GM12878 (cell line): ENCODE measurements at regions not wholly inside any gene's neighbourhood (a gene's known extent, or its start where the extent isn't known, plus 50 kb on each side); places are given as distances from the start of the nearest gene placed in this dataset.

ENCODE experiments used
- ATAC-seq: fragments of 200-7000 bp; cut with Tn5 transposase; 3 replicates; pipeline ENCODE4 v1.9.1; 2020; ENCODE audit warnings: mild to moderate bottlenecking, moderate library complexity
- BruUV-seq: library from RNA; stranded (reverse); fragments of 400-500 nt; replicated peaks from 2 replicates; lab custom pipeline; 2021; lab: Mats Ljungman, UMichigan
- CTCF ChIA-PET: fragments of 300-600 bp; sonication (Branson Sonifier 250); formaldehyde crosslinking; extraction: SDS; loops from one replicate; lab custom pipeline; 2021; ENCODE audit warnings: inconsistent platforms; lab: Yijun Ruan, JAX
- POLR2A ChIA-PET: fragments of 350-600 bp; formaldehyde crosslinking; extraction: SDS; loops from one replicate; lab custom pipeline; 2021; ENCODE audit warnings: inconsistent platforms; lab: Charles Lee
- RAD21 ChIA-PET: fragments of 300-600 bp; sonication (Branson Sonifier 250); formaldehyde crosslinking; loops from one replicate; lab custom pipeline; 2023; ENCODE audit warnings: antibody characterized with exemption; ENCODE audit not compliant: unreplicated experiment; lab: Charles Lee
- SMC1A ChIA-PET: fragments of 300-600 bp; sonication (Branson Sonifier 250); formaldehyde crosslinking; loops from one replicate; lab custom pipeline; 2023; ENCODE audit not compliant: unreplicated experiment, uncharacterized antibody; lab: Charles Lee
- DNase-seq: peaks from one replicate; pipeline ENCODE4 v3.0.0-alpha.2; 2011; ENCODE audit warnings: low read depth, low spot score
- FAIRE-seq: peaks from 3 replicates; lab custom pipeline; 2011; peaks lifted over from hg19 to GRCh38; lab: Jason Lieb, UNC
- H2AFZ ChIP-seq: 2 replicates; pipeline ENCODE4 v1.6.0; 2011; ENCODE audit warnings: low read depth, low read length, control low read depth; ENCODE audit not compliant: control insufficient read depth
- H3K27ac ChIP-seq: 2 replicates; pipeline ENCODE4 v1.5.1; 2011; ENCODE audit warnings: control low read depth; ENCODE audit not compliant: control insufficient read depth, insufficient read depth
- H3K27me3 ChIP-seq, 2 experiments: replicated peaks in 1 of 2; 2 replicates each; pipeline versions ENCODE4 v1.6.0 to v1.6.1; 2011; ENCODE audit warnings: low read length in 1 of 2; ENCODE audit not compliant: control insufficient read depth in 2 of 2, insufficient read depth in 2 of 2
- H3K36me3 ChIP-seq, 2 experiments: 2 replicates each; pipeline ENCODE4 v1.5.1; 2011; ENCODE audit warnings: low read length in 1 of 2; ENCODE audit not compliant: control insufficient read depth in 2 of 2, insufficient read depth in 2 of 2
- H3K4me1 ChIP-seq: 2 replicates; pipeline ENCODE4 v1.6.1; 2011; ENCODE audit warnings: mild to moderate bottlenecking, low read length, moderate library complexity, mixed read lengths; ENCODE audit not compliant: control insufficient read depth, insufficient read depth
- H3K4me2 ChIP-seq: 2 replicates; pipeline ENCODE4 v1.6.0; 2011; ENCODE audit warnings: control low read depth; ENCODE audit not compliant: control insufficient read depth, insufficient read depth
- H3K4me3 ChIP-seq: fragments of 200-600 bp; sonication (generic); 2 replicates; pipeline ENCODE4 v1.5.1; 2016
- H3K79me2 ChIP-seq: 2 replicates; pipeline ENCODE4 v1.6.0; 2011; ENCODE audit warnings: low read length; ENCODE audit not compliant: control insufficient read depth, insufficient read depth
- H3K9ac ChIP-seq: 2 replicates; pipeline ENCODE4 v1.8.0; 2011; ENCODE audit warnings: low read length, control low read depth, mixed read lengths; ENCODE audit not compliant: control insufficient read depth, insufficient read depth
- H3K9me3 ChIP-seq: replicated peaks from 3 replicates; pipeline ENCODE4 v1.5.1; 2011; ENCODE audit warnings: mild to moderate bottlenecking, low read length; ENCODE audit not compliant: control insufficient read depth, insufficient read depth
- H4K20me1 ChIP-seq: 2 replicates; pipeline ENCODE4 v1.6.0; 2011; ENCODE audit not compliant: control insufficient read depth, insufficient read depth
- FOS ChIP-seq: IDR thresholded peaks from 3 replicates; pipeline ENCODE4 v1.6.1; 2011; ENCODE audit warnings: borderline replicate concordance; ENCODE audit not compliant: insufficient read length; ENCODE audit errors: extremely low read depth
- IKZF1 ChIP-seq: fragments of 450-650 bp; conservative IDR thresholded peaks from 2 replicates; pipeline ENCODE4 v1.6.1; 2017; ENCODE audit warnings: antibody characterized with exemption, mild to moderate bottlenecking
- IKZF2 ChIP-seq, 2 experiments: fragments of 450-650 bp; IDR thresholded peaks; 2 replicates each; pipeline ENCODE4 v1.6.1; 2017; ENCODE audit warnings: mild to moderate bottlenecking in 2 of 2, moderate library complexity in 2 of 2
- IRF3 ChIP-seq: fragments of 450-650 bp; IDR thresholded peaks from 2 replicates; pipeline ENCODE4 v1.6.1; 2014; ENCODE audit warnings: mild to moderate bottlenecking
- MTA2 ChIP-seq: fragments of 450-650 bp; IDR thresholded peaks from 2 replicates; pipeline ENCODE4 v1.6.1; 2016; ENCODE audit warnings: low read depth, mild to moderate bottlenecking, moderate library complexity
- RELB ChIP-seq: fragments of 450-650 bp; IDR thresholded peaks from 2 replicates; pipeline ENCODE4 v1.6.1; 2017; ENCODE audit warnings: low read depth, mild to moderate bottlenecking, moderate library complexity
- SPI1 ChIP-seq: IDR thresholded peaks from 2 replicates; pipeline ENCODE4 v1.6.1; 2011; ENCODE audit warnings: low read depth, mild to moderate bottlenecking, low read length, moderate library complexity, borderline replicate concordance; ENCODE audit not compliant: insufficient read depth
- TCF12 ChIP-seq: IDR thresholded peaks from 2 replicates; pipeline ENCODE4 v1.6.1; 2011; ENCODE audit warnings: low read depth, mild to moderate bottlenecking, low read length
- USF1 ChIP-seq: IDR thresholded peaks from 2 replicates; pipeline ENCODE4 v1.6.1; 2011; ENCODE audit warnings: borderline replicate concordance, low read depth, mild to moderate bottlenecking, moderate library complexity, mixed read lengths, low read length; ENCODE audit not compliant: insufficient read depth; ENCODE audit errors: extremely low read length
- WGBS: methylation state at CpG from one replicate; pipeline ENCODE4 v1.1.6; 2016; ENCODE audit warnings: low lambda C conversion rate; ENCODE audit not compliant: insufficient replicate concordance, insufficient coverage; ENCODE audit errors: missing lambda C conversion rate; 5-methylcytosine and 5-hydroxymethylcytosine counted together
- in situ Hi-C: fragments of 300-500 bp; cut with MboI; formaldehyde crosslinking; loops from 9 replicates; pipeline ENCODE4 v1.14.3; 2018; ENCODE audit warnings: mixed read lengths
- intact Hi-C: fragments of 100-400 bp; cut with micrococcal nuclease; formaldehyde crosslinking; loops from one replicate; pipeline ENCODE4 v1.14.2; 2022; ENCODE audit not compliant: unreplicated experiment

GRCh38 chr1:58854576-58854975, 70.7 kb upstream of the JUN start:
- H4K20me1 ChIP-seq = no peaks in the 10 kb centered on the region
- H2AFZ ChIP-seq = no peak overlapping the region
- H3K9me3 ChIP-seq = no peaks in the 10 kb centered on the region
- no peaks in the 10 kb centered on the region for H3K36me3 ChIP-seq
- ATAC-seq (peak; percentile 60), FAIRE-seq (peak; percentile 57), DNase-seq (peak; percentile 36)
- peak; percentile 58; the same call in 1 of the 2 replicates for TF ChIP-seq RELB
- no peak for TF ChIP-seq USF1
- peak; percentile 53; the same call in 1 of the 2 replicates for TF ChIP-seq MTA2
- no peak for TF ChIP-seq FOS
- TF ChIP-seq IRF3 = no peak
- peak; percentile 38 to 41; a peak in 2 of 4 replicates for TF ChIP-seq IKZF2 (IDR thresholded peaks at IDR 0.05)
- TF ChIP-seq IKZF1 = no peak
- peak; percentile 84; the same call in 1 of the 2 replicates for TF ChIP-seq SPI1
- TF ChIP-seq TCF12 = 0 out of 2 replicates have a peak, but pooled peaks have one; percentile 19
- H3K4me2 ChIP-seq = 0 out of 2 replicates have a peak overlapping the region, but pooled peaks have one; percentile 4
- in situ Hi-C loops = no loop called here
- intact Hi-C loops = loop anchor here (2.0 kb wide), 1 partner anchor 70 kb away; the partner anchor contains the start of gene JUN
- no peaks in the 10 kb centered on the region for H3K79me2 ChIP-seq
- BruUV-seq = no TSS peak
- H3K27me3 ChIP-seq = no peaks in the 10 kb centered on the region
- RAD21 ChIA-PET = interaction anchor here (0.5 to 1.8 kb wide), 6 partner anchors 38 to 158 kb away, joined by 3 to 9 read pairs (median 4); no protein-coding TSS in a partner anchor
- H3K27ac ChIP-seq = no peak overlapping the region
- no peak overlapping the region for H3K9ac ChIP-seq
- CTCF ChIA-PET = interaction anchor here (1.0 to 2.9 kb wide), 6 partner anchors 7 to 844 kb away, joined by 3 to 16 read pairs (median 4); no protein-coding TSS in a partner anchor
- WGBS = 2% methylated on average over 2 of the region's 2 CpGs
- POLR2A ChIA-PET = interaction anchor here (0.5 to 1.1 kb wide), 2 partner anchors 9 to 52 kb away, joined by 3 read pairs; no protein-coding TSS in a partner anchor
- SMC1A ChIA-PET = interaction anchor here (0.6 to 2.5 kb wide), 18 partner anchors 11 to 199 kb away, joined by 3 to 10 read pairs (median 4); no protein-coding TSS in a partner anchor
- no peak overlapping the region for H3K4me3 ChIP-seq
- peaks cover 27% of the 10 kb centered on the region for H3K4me1 ChIP-seq
